Keratinocyte (primary cell): ENCODE measurements at regions not wholly inside any gene's neighbourhood (a gene's known extent, or its start where the extent isn't known, plus 50 kb on each side); places are given as distances from the start of the nearest gene placed in this dataset.

ENCODE experiments used
- DNase-seq: peaks from one replicate; pipeline ENCODE4 v3.0.0-alpha.2; 2011; ENCODE audit warnings: low read depth, missing footprints, low spot score
- FAIRE-seq: peaks from 2 replicates; lab custom pipeline; 2011; peaks lifted over from hg19 to GRCh38; lab: Jason Lieb, UNC
- H2AFZ ChIP-seq: 2 replicates; pipeline ENCODE4 v1.6.0; 2012; ENCODE audit warnings: low read length, control low read depth, inconsistent platforms; ENCODE audit not compliant: control insufficient read depth
- H3K27ac ChIP-seq: 2 replicates; pipeline ENCODE4 v1.5.1; 2011; ENCODE audit warnings: low read length; ENCODE audit not compliant: control insufficient read depth, insufficient read depth
- H3K27me3 ChIP-seq: 3 replicates; pipeline ENCODE4 v1.6.0; 2011; ENCODE audit warnings: low read length; ENCODE audit not compliant: control insufficient read depth, insufficient read depth; ENCODE audit errors: extremely low read depth
- H3K36me3 ChIP-seq, 2 experiments: 2 replicates in 1 of 2; 3 replicates in 1 of 2; pipeline ENCODE4 v1.5.1; 2011; ENCODE audit warnings: low read length in 2 of 2, mild to moderate bottlenecking in 1 of 2; ENCODE audit not compliant: control insufficient read depth in 2 of 2, insufficient read depth in 2 of 2; ENCODE audit errors: extremely low read depth in 1 of 2
- H3K4me1 ChIP-seq: 3 replicates; pipeline ENCODE4 v1.5.1; 2011; ENCODE audit warnings: low read length; ENCODE audit not compliant: control insufficient read depth, insufficient read depth; ENCODE audit errors: extremely low read depth
- H3K4me2 ChIP-seq: 3 replicates; pipeline ENCODE4 v1.6.0; 2011; ENCODE audit warnings: low read depth, low read length; ENCODE audit not compliant: control insufficient read depth, insufficient read depth; ENCODE audit errors: extremely low read depth
- H3K4me3 ChIP-seq, 3 experiments: fragments of 200-600 bp in 1 of 3; sonication (generic) in 1 of 3; 2 replicates in 2 of 3; 3 replicates in 1 of 3; pipeline ENCODE4 v1.5.1; 2011 to 2016; ENCODE audit warnings: low read length in 3 of 3, mild to moderate bottlenecking in 3 of 3, control low read depth in 2 of 3, inconsistent platforms in 1 of 3, low read depth in 1 of 3, mixed read lengths in 1 of 3, mixed run types in 1 of 3, moderate library complexity in 1 of 3; ENCODE audit not compliant: control insufficient read depth in 2 of 3, insufficient read depth in 2 of 3; ENCODE audit errors: extremely low read depth in 1 of 3
- H3K79me2 ChIP-seq: 2 replicates; pipeline ENCODE4 v1.6.0; 2012; ENCODE audit warnings: low read length; ENCODE audit not compliant: control insufficient read depth, insufficient read depth
- H3K9ac ChIP-seq: 3 replicates; pipeline ENCODE4 v1.6.0; 2011; ENCODE audit warnings: low read length; ENCODE audit not compliant: control insufficient read depth, insufficient read depth; ENCODE audit errors: extremely low read depth
- H3K9me1 ChIP-seq: 3 replicates; pipeline ENCODE4 v1.6.0; 2011; ENCODE audit warnings: low read length; ENCODE audit not compliant: control insufficient read depth, insufficient read depth; ENCODE audit errors: extremely low read depth
- H3K9me3 ChIP-seq: 2 replicates; pipeline ENCODE4 v1.5.1; 2012; ENCODE audit warnings: low read depth, low read length; ENCODE audit not compliant: control insufficient read depth
- H4K20me1 ChIP-seq: 3 replicates; pipeline ENCODE4 v1.6.0; 2011; ENCODE audit warnings: low read length; ENCODE audit not compliant: control insufficient read depth, insufficient read depth; ENCODE audit errors: extremely low read depth
- EZH2 ChIP-seq: IDR thresholded peaks from one replicate; pipeline ENCODE4 v1.6.1; 2012; ENCODE audit warnings: inconsistent platforms, mild to moderate bottlenecking, low read length, moderate library complexity
- dilution Hi-C: fragments of 300-500 bp; cut with MboI; formaldehyde crosslinking; loops from one replicate; pipeline ENCODE4 v1.7.0; 2020; ENCODE audit warnings: low sequenced_read_pairs; ENCODE audit not compliant: extremely low pct_ligation_motif_present
- TF ChIP-seq, protein P1 (sequence below), 3 experiments: IDR thresholded peaks in 1 of 3; conservative IDR thresholded peaks in 1 of 3; optimal IDR thresholded peaks in 1 of 3; 2 replicates in 2 of 3; 3 replicates in 1 of 3; pipeline versions ENCODE3 to v1.5.1; 2011; ENCODE audit warnings: low read length in 3 of 3, mild to moderate bottlenecking in 3 of 3, moderate library complexity in 2 of 3, control low read depth in 1 of 3, inconsistent platforms in 1 of 3; ENCODE audit not compliant: insufficient read depth in 2 of 3; ENCODE audit errors: extremely low read depth in 1 of 3

DNA sequence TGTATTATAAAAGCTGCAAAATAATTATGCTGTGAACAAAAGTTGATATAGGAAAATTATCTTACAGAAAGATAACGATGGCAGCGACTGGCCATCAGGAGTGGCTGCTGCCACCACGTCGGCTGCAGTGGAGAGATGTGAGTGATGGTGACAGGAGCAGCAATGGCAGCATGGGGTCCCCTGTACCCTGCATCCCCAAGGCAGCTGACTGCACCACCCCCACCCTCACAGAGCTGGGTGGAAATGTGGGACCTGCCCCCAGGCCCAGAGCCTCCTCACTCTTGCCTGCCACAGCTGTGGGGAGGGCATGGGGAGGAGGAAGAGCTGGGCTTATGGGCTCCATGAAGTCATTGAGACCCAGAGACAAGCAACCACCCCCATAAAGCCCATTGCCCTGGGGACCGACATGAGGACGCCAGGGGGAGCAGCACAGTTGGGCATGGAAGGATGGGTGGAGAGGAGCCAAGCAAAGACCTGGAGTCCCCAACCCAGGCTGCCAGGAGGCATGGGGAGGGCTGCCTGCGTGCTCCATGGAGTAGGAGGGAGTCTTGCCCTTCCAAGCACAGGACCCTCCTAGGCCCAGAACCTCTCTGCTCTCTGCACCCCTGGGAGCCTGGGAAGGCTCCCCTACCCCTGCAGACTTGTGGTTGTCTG, 1090.5 kb downstream of the PCDH18 start:
- FAIRE-seq (no peak), DNase-seq (no peak)
- no peak overlapping the region for H3K27ac ChIP-seq
- no peaks in the 10 kb centered on the region for H3K27me3 ChIP-seq
- no peak overlapping the region for H3K4me2 ChIP-seq
- no peak overlapping the region for H3K9ac ChIP-seq
- no peaks in the 10 kb centered on the region for H4K20me1 ChIP-seq
- H3K36me3 ChIP-seq: no peaks in the 10 kb centered on the region
- no peaks in the 10 kb centered on the region for H3K9me1 ChIP-seq
- no peak overlapping the region for H3K4me3 ChIP-seq
- H3K9me3 ChIP-seq: peaks cover 6% of the 10 kb centered on the region
- H2AFZ ChIP-seq: no peak overlapping the region
- H3K4me1 ChIP-seq: no peaks in the 10 kb centered on the region
- TF ChIP-seq EZH2: no peak
- TF ChIP-seq, protein P1, sequence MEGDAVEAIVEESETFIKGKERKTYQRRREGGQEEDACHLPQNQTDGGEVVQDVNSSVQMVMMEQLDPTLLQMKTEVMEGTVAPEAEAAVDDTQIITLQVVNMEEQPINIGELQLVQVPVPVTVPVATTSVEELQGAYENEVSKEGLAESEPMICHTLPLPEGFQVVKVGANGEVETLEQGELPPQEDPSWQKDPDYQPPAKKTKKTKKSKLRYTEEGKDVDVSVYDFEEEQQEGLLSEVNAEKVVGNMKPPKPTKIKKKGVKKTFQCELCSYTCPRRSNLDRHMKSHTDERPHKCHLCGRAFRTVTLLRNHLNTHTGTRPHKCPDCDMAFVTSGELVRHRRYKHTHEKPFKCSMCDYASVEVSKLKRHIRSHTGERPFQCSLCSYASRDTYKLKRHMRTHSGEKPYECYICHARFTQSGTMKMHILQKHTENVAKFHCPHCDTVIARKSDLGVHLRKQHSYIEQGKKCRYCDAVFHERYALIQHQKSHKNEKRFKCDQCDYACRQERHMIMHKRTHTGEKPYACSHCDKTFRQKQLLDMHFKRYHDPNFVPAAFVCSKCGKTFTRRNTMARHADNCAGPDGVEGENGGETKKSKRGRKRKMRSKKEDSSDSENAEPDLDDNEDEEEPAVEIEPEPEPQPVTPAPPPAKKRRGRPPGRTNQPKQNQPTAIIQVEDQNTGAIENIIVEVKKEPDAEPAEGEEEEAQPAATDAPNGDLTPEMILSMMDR (optimal IDR thresholded peaks at IDR 0.05 in 1 of 3, IDR thresholded peaks at IDR 0.05 in 1 of 3, conservative IDR thresholded peaks at IDR 0.05 in 1 of 3; ENCODE audit: extremely low read depth in 1 of 3, insufficient read depth in 2 of 3, low read length in 3 of 3): no peak
- H3K79me2 ChIP-seq: no peaks in the 10 kb centered on the region
- dilution Hi-C loops: no loop called here

DNA sequence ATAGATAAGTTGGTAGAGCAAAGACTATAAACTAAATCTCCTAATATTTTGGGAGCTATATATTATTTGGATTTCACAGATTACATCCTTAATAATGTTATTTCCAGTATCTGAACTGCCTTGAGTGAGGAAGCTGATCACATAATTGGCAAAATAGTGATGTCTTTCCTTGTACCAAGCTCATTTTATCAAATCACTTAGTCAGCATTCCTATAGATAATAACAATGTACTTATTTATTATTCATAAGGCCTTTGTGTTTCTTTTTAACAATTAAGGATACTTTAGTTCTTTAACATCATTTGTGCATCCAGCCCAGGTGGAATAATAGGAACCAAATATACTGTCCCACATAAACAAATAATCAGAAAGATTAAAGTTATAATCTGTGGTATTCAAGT, 1093.6 kb downstream of the PCDH18 start:
- no peak for TF ChIP-seq EZH2
- TF ChIP-seq, protein P1 (optimal IDR thresholded peaks at IDR 0.05 in 1 of 3, IDR thresholded peaks at IDR 0.05 in 1 of 3, conservative IDR thresholded peaks at IDR 0.05 in 1 of 3; ENCODE audit: extremely low read depth in 1 of 3, insufficient read depth in 2 of 3, low read length in 3 of 3): no peak
- no peaks in the 10 kb centered on the region for H3K4me1 ChIP-seq
- no peak overlapping the region for H3K9ac ChIP-seq
- no peaks in the 10 kb centered on the region for H4K20me1 ChIP-seq
- no peaks in the 10 kb centered on the region for H3K27me3 ChIP-seq
- no peak overlapping the region for H3K4me3 ChIP-seq
- no peak overlapping the region for H3K27ac ChIP-seq
- no peaks in the 10 kb centered on the region for H3K36me3 ChIP-seq
- H2AFZ ChIP-seq: no peak overlapping the region
- H3K9me3 ChIP-seq: peaks cover 6% of the 10 kb centered on the region
- H3K79me2 ChIP-seq: no peaks in the 10 kb centered on the region
- H3K9me1 ChIP-seq: no peaks in the 10 kb centered on the region
- H3K4me2 ChIP-seq: no peak overlapping the region
- dilution Hi-C loops: no loop called here
- DNase-seq (no peak), FAIRE-seq (no peak)
